ENCODE measurements at regions not wholly inside any gene's neighbourhood (a gene's known extent, or its start where the extent isn't known, plus 50 kb on each side); places are given as distances from the start of the nearest gene placed in this dataset.

DNA sequence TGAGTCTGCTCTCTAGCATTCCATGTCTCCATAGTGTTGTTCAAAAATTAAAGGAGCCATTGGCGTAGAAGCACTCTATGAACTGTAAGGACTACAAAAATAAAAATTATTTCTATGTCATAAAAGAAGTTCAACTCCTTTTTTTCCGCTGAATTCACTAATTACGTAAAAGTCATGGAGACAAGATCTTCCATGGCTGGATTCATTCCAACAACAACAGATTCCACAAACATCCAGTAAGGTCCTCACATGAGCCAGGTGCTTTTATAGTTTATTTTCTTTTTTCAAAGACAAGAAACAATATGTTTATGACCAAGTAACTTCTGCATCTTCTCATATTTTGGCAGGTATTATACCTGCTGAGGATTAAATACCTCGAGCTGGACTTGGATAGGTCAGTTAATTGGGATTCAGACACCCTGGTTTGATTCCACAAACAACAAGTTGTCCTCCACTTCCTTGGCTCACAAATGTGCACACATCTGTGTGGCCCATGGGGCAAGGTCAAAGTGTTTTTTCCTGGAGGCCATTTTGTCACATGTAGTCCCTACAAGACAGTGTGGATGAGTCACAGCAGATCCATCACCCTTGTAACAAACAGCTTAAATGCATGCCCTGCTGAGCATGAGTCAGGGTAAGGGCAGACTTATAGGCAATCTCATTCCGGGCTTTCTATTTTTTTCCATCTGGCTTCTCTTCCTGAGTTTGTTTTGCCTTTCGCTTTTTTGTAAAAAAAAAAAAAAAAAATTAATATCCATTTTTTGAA, 475.6 kb downstream of the COG6 start:
- Histone ChIP-seq H3K4me1 (ENCODE audit: insufficient read depth, low read length, poor library complexity, severe bottlenecking) (peaks cover 39% of the 10 kb centered on the region), H3K36me3 (ENCODE audit: insufficient read depth, low read length) (peaks cover 18% of the 10 kb centered on the region; the same call in 1 of the 2 replicates), H4K20me1 (ENCODE audit: insufficient read depth, low read length) (no peaks in the 10 kb centered on the region), H3K27ac (ENCODE audit: low read depth, low read length, poor library complexity, severe bottlenecking) (no peak overlapping the region), H2AFZ (ENCODE audit: low read length) (no peak overlapping the region), H3K4me2 (ENCODE audit: low read length) (no peak overlapping the region), H3K9me2 (ENCODE audit: insufficient read depth, low read length) (no peaks in the 10 kb centered on the region), H3K9me3 (ENCODE audit: low read length) (peaks cover 22% of the 10 kb centered on the region), H3K4me3 (ENCODE audit: low read depth, low read length, poor library complexity, severe bottlenecking) (no peak overlapping the region), H3K79me2 (ENCODE audit: insufficient read depth, low read depth, low read length) (no peaks in the 10 kb centered on the region)
- intact Hi-C loops (cut with micrococcal nuclease; ENCODE audit: unreplicated experiment): no loop called here
- ChIA-PET CTCF (ENCODE audit: unreplicated experiment) (no interaction called here), POLR2A (interaction anchor here (0.7 kb wide), 1 partner anchor 600 kb away, joined by 3 read pairs; no protein-coding TSS in a partner anchor)
- no peak for DNase-seq (ENCODE audit: low spot score)
- TF ChIP-seq EZH2phosphoT487 (IDR thresholded peaks at IDR 0.05; ENCODE audit: borderline replicate concordance, low read depth, low read length): no peak
- TF ChIP-seq, protein P1, sequence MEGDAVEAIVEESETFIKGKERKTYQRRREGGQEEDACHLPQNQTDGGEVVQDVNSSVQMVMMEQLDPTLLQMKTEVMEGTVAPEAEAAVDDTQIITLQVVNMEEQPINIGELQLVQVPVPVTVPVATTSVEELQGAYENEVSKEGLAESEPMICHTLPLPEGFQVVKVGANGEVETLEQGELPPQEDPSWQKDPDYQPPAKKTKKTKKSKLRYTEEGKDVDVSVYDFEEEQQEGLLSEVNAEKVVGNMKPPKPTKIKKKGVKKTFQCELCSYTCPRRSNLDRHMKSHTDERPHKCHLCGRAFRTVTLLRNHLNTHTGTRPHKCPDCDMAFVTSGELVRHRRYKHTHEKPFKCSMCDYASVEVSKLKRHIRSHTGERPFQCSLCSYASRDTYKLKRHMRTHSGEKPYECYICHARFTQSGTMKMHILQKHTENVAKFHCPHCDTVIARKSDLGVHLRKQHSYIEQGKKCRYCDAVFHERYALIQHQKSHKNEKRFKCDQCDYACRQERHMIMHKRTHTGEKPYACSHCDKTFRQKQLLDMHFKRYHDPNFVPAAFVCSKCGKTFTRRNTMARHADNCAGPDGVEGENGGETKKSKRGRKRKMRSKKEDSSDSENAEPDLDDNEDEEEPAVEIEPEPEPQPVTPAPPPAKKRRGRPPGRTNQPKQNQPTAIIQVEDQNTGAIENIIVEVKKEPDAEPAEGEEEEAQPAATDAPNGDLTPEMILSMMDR (conservative IDR thresholded peaks at IDR 0.05; ENCODE audit: low read length): no peak
- no TSS peak for BruUV-seq (replicated peaks)

DNA sequence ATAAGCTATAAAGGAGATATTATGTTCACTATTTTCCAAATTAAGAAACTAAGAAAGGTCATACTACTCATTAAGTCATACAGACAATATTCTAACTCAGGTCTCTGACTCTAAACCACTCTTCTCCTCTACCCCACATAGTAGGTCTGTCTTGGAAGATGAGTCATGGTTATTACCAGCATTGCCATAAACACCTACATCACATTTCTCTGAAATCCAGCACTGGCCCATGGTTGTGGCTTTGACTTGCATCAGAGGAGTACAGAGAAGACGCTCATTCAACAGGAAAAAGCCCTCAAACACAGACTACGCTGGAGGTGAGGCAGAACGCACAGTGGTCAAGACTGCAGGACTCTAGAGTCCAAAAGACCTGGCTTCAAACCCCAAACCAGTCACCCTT, 476.8 kb downstream of the COG6 start:
- H3K9me2 ChIP-seq (ENCODE audit: insufficient read depth, low read length): no peaks in the 10 kb centered on the region
- DNase-seq (ENCODE audit: low spot score): no peak
- no peaks in the 10 kb centered on the region for H4K20me1 ChIP-seq (ENCODE audit: insufficient read depth, low read length)
- H3K36me3 ChIP-seq (ENCODE audit: insufficient read depth, low read length): peaks cover 18% of the 10 kb centered on the region; the same call in 1 of the 2 replicates
- peaks cover 22% of the 10 kb centered on the region for H3K9me3 ChIP-seq (ENCODE audit: low read length)
- POLR2A ChIA-PET: no interaction called here
- H3K4me2 ChIP-seq (ENCODE audit: low read length): no peak overlapping the region
- TF ChIP-seq, protein P1 (conservative IDR thresholded peaks at IDR 0.05; ENCODE audit: low read length): no peak
- no peak for TF ChIP-seq EZH2phosphoT487 (IDR thresholded peaks at IDR 0.05; ENCODE audit: borderline replicate concordance, low read depth, low read length)
- H3K79me2 ChIP-seq (ENCODE audit: insufficient read depth, low read depth, low read length): no peaks in the 10 kb centered on the region
- intact Hi-C loops (cut with micrococcal nuclease; ENCODE audit: unreplicated experiment): no loop called here
- H3K4me3 ChIP-seq (ENCODE audit: low read depth, low read length, poor library complexity, severe bottlenecking): no peak overlapping the region
- H3K27ac ChIP-seq (ENCODE audit: low read depth, low read length, poor library complexity, severe bottlenecking): no peak overlapping the region
- peaks cover 29% of the 10 kb centered on the region for H3K4me1 ChIP-seq (ENCODE audit: insufficient read depth, low read length, poor library complexity, severe bottlenecking)
- CTCF ChIA-PET (ENCODE audit: unreplicated experiment): no interaction called here
- H2AFZ ChIP-seq (ENCODE audit: low read length): no peak overlapping the region
- BruUV-seq (replicated peaks): no TSS peak

DNA sequence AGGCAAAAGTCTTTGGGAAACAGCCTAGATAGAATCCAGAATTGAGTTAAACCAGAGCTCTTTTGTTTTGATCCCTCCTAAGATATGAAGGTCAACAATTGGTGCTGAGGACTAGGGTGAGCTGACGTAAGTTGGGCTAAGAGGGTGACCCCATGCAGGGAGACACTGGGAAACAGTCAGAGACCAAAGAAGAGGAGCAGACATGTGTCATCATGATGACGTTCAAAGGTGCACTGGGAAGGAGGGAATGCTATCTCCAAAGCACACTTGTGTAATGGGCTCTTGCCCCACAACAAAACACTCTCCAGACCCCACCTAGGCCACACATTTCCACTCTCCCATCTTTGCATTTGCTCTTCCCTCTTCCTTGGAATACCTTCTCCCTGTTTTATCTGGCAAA, 481.4 kb downstream of the COG6 start:
- Histone ChIP-seq H3K79me2 (ENCODE audit: insufficient read depth, low read depth, low read length) (no peaks in the 10 kb centered on the region), H4K20me1 (ENCODE audit: insufficient read depth, low read length) (no peaks in the 10 kb centered on the region), H2AFZ (ENCODE audit: low read length) (no peak overlapping the region), H3K9me2 (ENCODE audit: insufficient read depth, low read length) (no peaks in the 10 kb centered on the region), H3K4me3 (ENCODE audit: low read depth, low read length, poor library complexity, severe bottlenecking) (no peak overlapping the region), H3K4me2 (ENCODE audit: low read length) (no peak overlapping the region), H3K27ac (ENCODE audit: low read depth, low read length, poor library complexity, severe bottlenecking) (no peak overlapping the region), H3K36me3 (ENCODE audit: insufficient read depth, low read length) (no peaks in the 10 kb centered on the region), H3K4me1 (ENCODE audit: insufficient read depth, low read length, poor library complexity, severe bottlenecking) (no peaks in the 10 kb centered on the region), H3K9me3 (ENCODE audit: low read length) (no peaks in the 10 kb centered on the region; the same call in 1 of the 2 replicates)
- intact Hi-C loops (cut with micrococcal nuclease; ENCODE audit: unreplicated experiment): no loop called here
- CTCF ChIA-PET (ENCODE audit: unreplicated experiment): no interaction called here
- no peak for DNase-seq (ENCODE audit: low spot score)
- no TSS peak for BruUV-seq (replicated peaks)
- POLR2A ChIA-PET: interaction anchor here (0.6 to 1.2 kb wide), 3 partner anchors 9 to 296 kb away, joined by 3 to 4 read pairs (median 3); no protein-coding TSS in a partner anchor
- TF ChIP-seq, protein P1 (conservative IDR thresholded peaks at IDR 0.05; ENCODE audit: low read length): no peak
- TF ChIP-seq EZH2phosphoT487 (IDR thresholded peaks at IDR 0.05; ENCODE audit: borderline replicate concordance, low read depth, low read length): no peak
